OCI-LY3 (cell line): ENCODE measurements at regions not wholly inside any gene's neighbourhood (a gene's known extent, or its start where the extent isn't known, plus 50 kb on each side); places are given as distances from the start of the nearest gene placed in this dataset.

Experiments used
- H2AFZ ChIP-seq: fragments of 200-600, 300-600 bp; shearing (Covaris generic); 2 replicates; pipeline ENCODE4 v1.6.0; 2014; ENCODE audit warnings: antibody characterized with exemption, low read depth, low read length
- H3K27ac ChIP-seq: fragments of 200-600, 300-600 bp; sonication (generic); 2 replicates; pipeline ENCODE4 v1.5.1; 2014; ENCODE audit warnings: mild to moderate bottlenecking, low read length, moderate library complexity, mixed read lengths
- H3K27me3 ChIP-seq: fragments of 200-600, 300-600 bp; sonication (generic); 2 replicates; pipeline ENCODE4 v1.6.1; 2014; ENCODE audit warnings: low read depth, low read length, mixed read lengths
- H3K36me3 ChIP-seq: fragments of 200-600, 300-600 bp; sonication (generic); replicated peaks from 2 replicates; pipeline ENCODE3; 2014; ENCODE audit warnings: low read depth, low read length, mixed read lengths
- H3K4me1 ChIP-seq: fragments of 300-600, 200-600 bp; sonication (generic); 2 replicates; pipeline ENCODE4 v1.6.1; 2014; ENCODE audit warnings: low read length, mixed read lengths
- H3K4me2 ChIP-seq: fragments of 200-600, 300-600 bp; sonication (generic); 2 replicates; pipeline ENCODE4 v1.6.1; 2014; ENCODE audit warnings: low read length, mixed read lengths
- H3K4me3 ChIP-seq: fragments of 300-600, 200-600 bp; sonication (generic); 2 replicates; pipeline ENCODE4 v1.5.1; 2014; ENCODE audit warnings: antibody characterized with exemption, mild to moderate bottlenecking, low read length, moderate library complexity
- H3K79me2 ChIP-seq: fragments of 300-600, 200-600 bp; shearing (Covaris generic); 2 replicates; pipeline ENCODE4 v1.6.1; 2014; ENCODE audit warnings: mild to moderate bottlenecking, low read length, mixed read lengths
- H3K9ac ChIP-seq: fragments of 300-600, 200-600 bp; shearing (Covaris generic); 2 replicates; pipeline ENCODE4 v1.6.0; 2014; ENCODE audit warnings: mild to moderate bottlenecking, low read length, moderate library complexity
- H3K9me3 ChIP-seq: fragments of 200-600, 300-600 bp; shearing (Covaris generic); 2 replicates; pipeline ENCODE4 v1.6.1; 2014; ENCODE audit warnings: low read length, mixed read lengths; ENCODE audit not compliant: insufficient read depth
- H4K20me1 ChIP-seq: fragments of 200-600, 300-600 bp; sonication (generic); 2 replicates; pipeline ENCODE4 v1.6.1; 2016; ENCODE audit warnings: low read length, mixed read lengths; ENCODE audit not compliant: insufficient read depth
- CTCF ChIP-seq: fragments of 200-600, 300-600 bp; sonication (generic); IDR thresholded peaks from 2 replicates; pipeline ENCODE4 v1.5.1; 2014; ENCODE audit warnings: antibody characterized with exemption, low read length, low read depth
- EZH2phosphoT487 ChIP-seq: fragments of 200-600 bp; shearing (Covaris generic); IDR thresholded peaks from 2 replicates; pipeline ENCODE4 v1.6.1; 2018; ENCODE audit warnings: antibody characterized with exemption, mixed run types, low read depth

GRCh38 chr12:5096241-5096924 lies 52.7 kb downstream of the KCNA5 start:
- no peak for TF ChIP-seq CTCF
- TF ChIP-seq EZH2phosphoT487, result no peak
- peaks cover 78% of the 10 kb centered on the region for H3K27me3 ChIP-seq
- no peak overlapping the region for H2AFZ ChIP-seq
- no peak overlapping the region for H3K4me3 ChIP-seq
- H3K79me2 ChIP-seq, result no peaks in the 10 kb centered on the region
- no peaks in the 10 kb centered on the region for H3K36me3 ChIP-seq
- no peak overlapping the region for H3K4me2 ChIP-seq
- H3K4me1 ChIP-seq, result no peaks in the 10 kb centered on the region
- no peaks in the 10 kb centered on the region for H3K9me3 ChIP-seq
- H3K27ac ChIP-seq, result no peak overlapping the region
- H3K9ac ChIP-seq, result no peak overlapping the region
- no peaks in the 10 kb centered on the region for H4K20me1 ChIP-seq

- Histone ChIP-seq H2AFZ (no peak overlapping the region), H3K4me2 (no peak overlapping the region), H3K4me1 (no peaks in the 10 kb centered on the region), H3K79me2 (no peaks in the 10 kb centered on the region), H3K27me3 (peaks cover 83% of the 10 kb centered on the region), H3K9ac (no peak overlapping the region), H3K36me3 (no peaks in the 10 kb centered on the region), H3K4me3 (no peak overlapping the region), H3K27ac (no peak overlapping the region), H3K9me3 (no peaks in the 10 kb centered on the region), H4K20me1 (no peaks in the 10 kb centered on the region)
- no peak for TF ChIP-seq CTCF
- no peak for TF ChIP-seq EZH2phosphoT487
Measured at GRCh38 chr12:5097786-5098185, 54.1 kb downstream of the KCNA5 start.

GRCh38 chr12:5099136-5099535 lies 55.5 kb downstream of the KCNA5 start:
- Histone ChIP-seq H3K36me3 (no peaks in the 10 kb centered on the region), H3K9ac (no peak overlapping the region), H3K4me2 (no peak overlapping the region), H3K79me2 (no peaks in the 10 kb centered on the region), H3K4me3 (no peak overlapping the region), H2AFZ (no peak overlapping the region), H3K9me3 (no peaks in the 10 kb centered on the region), H3K4me1 (no peaks in the 10 kb centered on the region), H3K27me3 (peaks cover 83% of the 10 kb centered on the region), H3K27ac (no peak overlapping the region), H4K20me1 (no peaks in the 10 kb centered on the region)
- TF ChIP-seq CTCF (no peak), EZH2phosphoT487 (no peak)

GRCh38 chr12:5099591-5099990 lies 55.9 kb downstream of the KCNA5 start:
- no peaks in the 10 kb centered on the region for H3K36me3 ChIP-seq
- H3K4me2 ChIP-seq, result no peak overlapping the region
- H3K9me3 ChIP-seq, result no peaks in the 10 kb centered on the region
- no peak overlapping the region for H2AFZ ChIP-seq
- no peaks in the 10 kb centered on the region for H3K79me2 ChIP-seq
- no peaks in the 10 kb centered on the region for H3K4me1 ChIP-seq
- H4K20me1 ChIP-seq, result no peaks in the 10 kb centered on the region
- no peak for TF ChIP-seq CTCF
- no peak for TF ChIP-seq EZH2phosphoT487
- H3K27me3 ChIP-seq, result peaks cover 83% of the 10 kb centered on the region
- H3K9ac ChIP-seq, result no peak overlapping the region
- H3K27ac ChIP-seq, result no peak overlapping the region
- H3K4me3 ChIP-seq, result no peak overlapping the region
